ENCODE measurements at regions not wholly inside any gene's neighbourhood (a gene's known extent, or its start where the extent isn't known, plus 50 kb on each side); places are given as distances from the start of the nearest gene placed in this dataset.
"Not testable (repeated sequence)": the region's sequence is repeated elsewhere in the genome, so short reads cannot be mapped to it uniquely, and the experiment has no call there.

- no peak overlapping the region for H3K4me3 ChIP-seq (ENCODE audit: low read length)
- H3K36me3 ChIP-seq (ENCODE audit: insufficient read depth, low read length) = no peaks in the 10 kb centered on the region
- no peak overlapping the region for H2AFZ ChIP-seq (ENCODE audit: low read depth, low read length)
- H3K9me3 ChIP-seq (ENCODE audit: low read length) = no peaks in the 10 kb centered on the region
- H3K4me1 ChIP-seq (ENCODE audit: insufficient read depth, low read length) = no peaks in the 10 kb centered on the region
- H3K27me3 ChIP-seq (ENCODE audit: insufficient read depth, low read length) = no peaks in the 10 kb centered on the region
These were observed 349.8 kb downstream of the IPO8 start for GRCh38 chr12:30345744-30346471.

- Histone ChIP-seq H3K27me3 (ENCODE audit: insufficient read depth, low read length) (no peaks in the 10 kb centered on the region), H3K36me3 (ENCODE audit: insufficient read depth, low read length) (no peaks in the 10 kb centered on the region), H2AFZ (ENCODE audit: low read depth, low read length) (no peak overlapping the region), H3K9me3 (ENCODE audit: low read length) (no peaks in the 10 kb centered on the region), H3K4me3 (ENCODE audit: low read length) (no peak overlapping the region), H3K4me1 (ENCODE audit: insufficient read depth, low read length) (no peaks in the 10 kb centered on the region)
These were observed 365.1 kb downstream of the IPO8 start for GRCh38 chr12:30330565-30330964.

GRCh38 chr12:30329281-30329680 is 366.4 kb downstream of the IPO8 start:
- Histone ChIP-seq H3K4me3 (ENCODE audit: low read length) (no peak overlapping the region), H3K27me3 (ENCODE audit: insufficient read depth, low read length) (no peaks in the 10 kb centered on the region)

GRCh38 chr12:30323008-30323407 is 372.7 kb downstream of the IPO8 start:
- H3K36me3 ChIP-seq (ENCODE audit: insufficient read depth, low read length) = no peaks in the 10 kb centered on the region
- H3K27me3 ChIP-seq (ENCODE audit: insufficient read depth, low read length) = no peaks in the 10 kb centered on the region
- no peaks in the 10 kb centered on the region for H3K4me1 ChIP-seq (ENCODE audit: insufficient read depth, low read length)
- no peak overlapping the region for H3K4me3 ChIP-seq (ENCODE audit: low read length)
- no peaks in the 10 kb centered on the region for H3K9me3 ChIP-seq (ENCODE audit: low read length)
- H2AFZ ChIP-seq (ENCODE audit: low read depth, low read length) = no peak overlapping the region

More at GRCh38 chr12:30329281-30329680, 366.4 kb downstream of the IPO8 start:
- no peaks in the 10 kb centered on the region for H3K4me1 ChIP-seq (ENCODE audit: insufficient read depth, low read length)
- H3K9me3 ChIP-seq (ENCODE audit: low read length) = no peaks in the 10 kb centered on the region
- no peaks in the 10 kb centered on the region for H3K36me3 ChIP-seq (ENCODE audit: insufficient read depth, low read length)
- no peak overlapping the region for H2AFZ ChIP-seq (ENCODE audit: low read depth, low read length)

- H3K4me1 ChIP-seq (ENCODE audit: insufficient read depth, low read length) = no peaks in the 10 kb centered on the region
- no peaks in the 10 kb centered on the region for H3K27me3 ChIP-seq (ENCODE audit: insufficient read depth, low read length)
- H3K4me3 ChIP-seq (ENCODE audit: low read length) = no peak overlapping the region
- no peaks in the 10 kb centered on the region for H3K36me3 ChIP-seq (ENCODE audit: insufficient read depth, low read length)
- no peaks in the 10 kb centered on the region for H3K9me3 ChIP-seq (ENCODE audit: low read length)
- no peak overlapping the region for H2AFZ ChIP-seq (ENCODE audit: low read depth, low read length)
These were observed 375.1 kb downstream of the IPO8 start for GRCh38 chr12:30320561-30320960.

- Histone ChIP-seq H3K27me3 (ENCODE audit: insufficient read depth, low read length) (no peaks in the 10 kb centered on the region), H2AFZ (ENCODE audit: low read depth, low read length) (no peak overlapping the region), H3K36me3 (ENCODE audit: insufficient read depth, low read length) (no peaks in the 10 kb centered on the region), H3K4me3 (ENCODE audit: low read length) (no peak overlapping the region), H3K9me3 (ENCODE audit: low read length) (no peaks in the 10 kb centered on the region), H3K4me1 (ENCODE audit: insufficient read depth, low read length) (no peaks in the 10 kb centered on the region)
These were observed 381.1 kb downstream of the IPO8 start for GRCh38 chr12:30314506-30315100.

GRCh38 chr12:30308010-30308717 is 387.5 kb downstream of the IPO8 start:
- Histone ChIP-seq H3K36me3 (ENCODE audit: insufficient read depth, low read length) (no peaks in the 10 kb centered on the region), H3K9me3 (ENCODE audit: low read length) (no peaks in the 10 kb centered on the region), H3K4me1 (ENCODE audit: insufficient read depth, low read length) (no peaks in the 10 kb centered on the region)

GRCh38 chr12:30304528-30304927 is 391.1 kb downstream of the IPO8 start:
- Histone ChIP-seq H3K4me1 (ENCODE audit: insufficient read depth, low read length) (no peaks in the 10 kb centered on the region), H2AFZ (ENCODE audit: low read depth, low read length) (no peak overlapping the region), H3K27me3 (ENCODE audit: insufficient read depth, low read length) (no peaks in the 10 kb centered on the region), H3K9me3 (ENCODE audit: low read length) (no peaks in the 10 kb centered on the region), H3K4me3 (ENCODE audit: low read length) (no peak overlapping the region), H3K36me3 (ENCODE audit: insufficient read depth, low read length) (no peaks in the 10 kb centered on the region)

More at GRCh38 chr12:30308010-30308717, 387.5 kb downstream of the IPO8 start:
- no peaks in the 10 kb centered on the region for H3K27me3 ChIP-seq (ENCODE audit: insufficient read depth, low read length)
- H2AFZ ChIP-seq (ENCODE audit: low read depth, low read length) = no peak overlapping the region
- H3K4me3 ChIP-seq (ENCODE audit: low read length) = no peak overlapping the region

GRCh38 chr12:30301291-30301690 is 394.4 kb downstream of the IPO8 start:
- no peak overlapping the region for H2AFZ ChIP-seq (ENCODE audit: low read depth, low read length)
- H3K9me3 ChIP-seq (ENCODE audit: low read length) = no peaks in the 10 kb centered on the region
- no peak overlapping the region for H3K4me3 ChIP-seq (ENCODE audit: low read length)
- no peaks in the 10 kb centered on the region for H3K27me3 ChIP-seq (ENCODE audit: insufficient read depth, low read length)
- H3K4me1 ChIP-seq (ENCODE audit: insufficient read depth, low read length) = no peaks in the 10 kb centered on the region
- H3K36me3 ChIP-seq (ENCODE audit: insufficient read depth, low read length) = no peaks in the 10 kb centered on the region

- Histone ChIP-seq H3K4me1 (ENCODE audit: insufficient read depth, low read length) (no peaks in the 10 kb centered on the region), H3K27me3 (ENCODE audit: insufficient read depth, low read length) (no peaks in the 10 kb centered on the region), H3K36me3 (ENCODE audit: insufficient read depth, low read length) (no peaks in the 10 kb centered on the region), H3K4me3 (ENCODE audit: low read length) (no peak overlapping the region), H3K9me3 (ENCODE audit: low read length) (no peaks in the 10 kb centered on the region), H2AFZ (ENCODE audit: low read depth, low read length) (no peak overlapping the region)
These were observed 399.2 kb downstream of the IPO8 start for GRCh38 chr12:30296486-30296885.

- H3K4me1 ChIP-seq (ENCODE audit: insufficient read depth, low read length) = no peaks in the 10 kb centered on the region
- no peaks in the 10 kb centered on the region for H3K9me3 ChIP-seq (ENCODE audit: low read length)
- H3K27me3 ChIP-seq (ENCODE audit: insufficient read depth, low read length) = no peaks in the 10 kb centered on the region
- no peaks in the 10 kb centered on the region for H3K36me3 ChIP-seq (ENCODE audit: insufficient read depth, low read length)
- no peak overlapping the region for H3K4me3 ChIP-seq (ENCODE audit: low read length)
- H2AFZ ChIP-seq (ENCODE audit: low read depth, low read length) = no peak overlapping the region
These were observed 409.2 kb downstream of the IPO8 start for GRCh38 chr12:30286345-30286926.

GRCh38 chr12:30278401-30278800 is 417.3 kb downstream of the IPO8 start:
- H3K36me3 ChIP-seq (ENCODE audit: insufficient read depth, low read length) = no peaks in the 10 kb centered on the region
- H2AFZ ChIP-seq (ENCODE audit: low read depth, low read length) = no peak overlapping the region
- no peaks in the 10 kb centered on the region for H3K4me1 ChIP-seq (ENCODE audit: insufficient read depth, low read length)
- H3K9me3 ChIP-seq (ENCODE audit: low read length) = no peaks in the 10 kb centered on the region
- no peak overlapping the region for H3K4me3 ChIP-seq (ENCODE audit: low read length)
- H3K27me3 ChIP-seq (ENCODE audit: insufficient read depth, low read length) = no peaks in the 10 kb centered on the region

- not testable (repeated sequence) for H3K27me3 ChIP-seq (ENCODE audit: insufficient read depth, low read length); H2AFZ ChIP-seq (ENCODE audit: low read depth, low read length); H3K36me3 ChIP-seq (ENCODE audit: insufficient read depth, low read length); H3K4me1 ChIP-seq (ENCODE audit: insufficient read depth, low read length); H3K4me3 ChIP-seq (ENCODE audit: low read length); H3K9me3 ChIP-seq (ENCODE audit: low read length)
These were observed 423.2 kb downstream of the IPO8 start for GRCh38 chr12:30272515-30272914.
